Ureter (tissue), 1 donor: ENCODE measurements at regions not wholly inside any gene's neighbourhood (a gene's known extent, or its start where the extent isn't known, plus 50 kb on each side); places are given as distances from the start of the nearest gene placed in this dataset.

ENCODE experiments used
- DNase-seq: peaks from one replicate; pipeline ENCODE4 v3.0.0-alpha.2; 2020; ENCODE audit warnings: low spot score
- donor health status: DM: yes; HTN: yes; CAD: no.

DNA sequence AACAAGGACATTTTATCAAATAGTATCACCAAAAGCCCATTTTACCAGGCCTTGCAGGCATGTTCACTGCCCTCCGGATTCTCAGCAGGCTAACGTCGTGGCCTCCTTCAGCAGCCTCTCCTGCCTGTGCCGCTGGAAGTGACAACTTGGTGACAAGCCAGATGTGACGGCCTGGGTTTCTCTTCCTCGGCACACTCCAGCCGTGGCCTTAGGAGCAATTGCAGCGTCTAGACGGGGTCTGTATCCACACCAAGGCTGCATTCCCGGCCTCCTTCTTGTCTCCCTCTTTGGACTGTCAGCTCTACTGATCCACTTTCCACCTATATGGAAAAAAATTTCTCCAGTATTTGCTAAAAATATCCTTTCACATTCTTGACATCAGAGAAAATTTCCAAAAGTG, 145.3 kb upstream of the MGMT start:
- no peak for DNase-seq

DNA sequence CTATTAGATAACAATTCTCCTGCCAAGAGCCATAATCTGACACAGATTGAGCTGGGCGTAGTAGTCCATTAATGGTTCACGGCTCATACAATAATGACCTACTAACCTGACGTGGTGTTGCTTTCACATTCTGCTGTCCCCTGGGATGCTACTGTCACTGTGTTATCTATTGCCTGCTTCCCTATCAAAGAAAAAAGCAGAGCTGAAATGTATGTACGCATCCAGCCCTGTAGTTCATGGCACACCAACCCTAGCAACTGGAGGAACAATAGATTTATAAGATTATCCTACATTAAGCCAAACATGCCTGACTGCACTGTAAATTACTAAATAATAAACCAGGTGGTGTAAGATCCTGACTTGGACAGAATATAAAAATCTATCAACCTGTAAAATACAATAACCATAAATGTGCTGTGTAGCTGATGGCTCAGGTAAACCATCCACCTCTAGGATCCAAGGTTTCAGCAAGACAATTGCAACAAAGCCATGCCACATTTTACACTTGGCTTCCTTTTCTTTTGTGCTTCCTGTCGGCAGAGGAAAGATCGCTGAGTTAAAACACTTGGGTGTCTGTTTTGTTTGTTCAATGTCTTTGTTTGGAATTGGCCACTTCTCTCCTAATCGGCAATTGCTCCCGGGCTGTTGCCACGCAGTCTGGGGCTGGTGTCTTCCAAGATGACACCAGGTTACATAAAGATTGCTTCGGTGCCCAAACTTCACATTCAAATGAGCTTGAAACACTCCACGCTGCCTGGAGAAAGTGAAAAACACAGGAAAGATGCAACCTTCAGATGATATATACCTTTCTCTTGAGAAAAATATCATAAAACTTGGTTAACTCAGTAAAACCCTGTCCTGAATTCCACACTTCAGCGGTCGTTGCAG, 143.9 kb upstream of the MGMT start:
- no peak for DNase-seq

DNA sequence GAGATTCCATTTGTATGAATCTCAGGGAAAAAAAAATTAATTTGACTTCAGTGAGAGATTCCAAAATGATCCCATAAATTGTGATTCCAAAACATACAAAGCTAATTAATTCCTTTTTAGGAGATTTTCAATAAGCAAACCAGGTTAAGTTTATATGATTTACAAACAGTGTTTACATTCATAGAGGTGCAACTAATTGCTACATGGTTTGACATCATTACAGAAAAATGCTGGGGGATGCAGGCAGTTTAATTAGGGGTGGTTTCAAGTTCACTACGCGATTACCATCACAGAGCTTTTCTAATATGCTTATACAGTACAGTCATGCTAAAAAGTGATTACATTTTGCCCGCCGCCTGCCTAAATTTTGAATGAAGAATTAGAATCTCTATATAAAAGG, 143.2 kb upstream of the MGMT start:
- no peak for DNase-seq

DNA sequence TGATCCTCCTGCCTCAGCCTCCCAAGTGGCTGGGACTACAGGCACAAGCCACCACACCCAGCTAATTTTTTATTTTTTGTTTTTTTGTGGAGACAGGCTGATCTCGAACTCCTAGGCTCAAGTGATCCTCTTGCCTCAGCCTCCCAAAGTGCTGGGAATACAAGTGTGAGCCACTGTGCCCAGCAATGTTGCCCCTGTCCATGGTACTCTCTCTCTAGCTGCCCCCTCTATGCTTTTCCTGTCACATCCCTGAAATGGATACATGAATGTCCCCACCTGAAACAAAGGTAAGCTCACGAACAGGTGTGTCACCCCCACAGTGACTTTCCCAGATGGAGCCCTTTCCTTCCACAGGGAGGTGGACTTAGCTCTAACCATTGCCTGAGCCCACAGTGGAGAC, 141.1 kb upstream of the MGMT start:
- no peak for DNase-seq

DNA sequence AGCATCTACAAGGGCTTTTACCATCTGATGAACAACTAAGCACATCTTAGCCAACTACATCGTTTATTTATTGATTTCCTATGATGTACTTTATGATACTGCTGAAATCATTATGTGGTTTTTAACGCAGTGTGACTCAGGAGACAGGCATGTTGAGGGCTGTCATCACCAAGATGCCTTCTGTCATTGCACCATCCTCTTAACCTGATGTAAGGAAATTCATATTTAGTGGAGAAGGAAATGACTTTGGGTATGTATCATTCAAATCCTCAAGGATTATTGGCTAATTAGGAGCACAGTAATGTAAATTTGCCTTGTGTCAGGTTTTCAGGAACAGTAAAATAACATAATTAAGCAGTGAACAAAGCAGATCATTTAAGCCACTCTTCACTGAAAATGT, 138.5 kb upstream of the MGMT start:
- DNase-seq = no peak

DNA sequence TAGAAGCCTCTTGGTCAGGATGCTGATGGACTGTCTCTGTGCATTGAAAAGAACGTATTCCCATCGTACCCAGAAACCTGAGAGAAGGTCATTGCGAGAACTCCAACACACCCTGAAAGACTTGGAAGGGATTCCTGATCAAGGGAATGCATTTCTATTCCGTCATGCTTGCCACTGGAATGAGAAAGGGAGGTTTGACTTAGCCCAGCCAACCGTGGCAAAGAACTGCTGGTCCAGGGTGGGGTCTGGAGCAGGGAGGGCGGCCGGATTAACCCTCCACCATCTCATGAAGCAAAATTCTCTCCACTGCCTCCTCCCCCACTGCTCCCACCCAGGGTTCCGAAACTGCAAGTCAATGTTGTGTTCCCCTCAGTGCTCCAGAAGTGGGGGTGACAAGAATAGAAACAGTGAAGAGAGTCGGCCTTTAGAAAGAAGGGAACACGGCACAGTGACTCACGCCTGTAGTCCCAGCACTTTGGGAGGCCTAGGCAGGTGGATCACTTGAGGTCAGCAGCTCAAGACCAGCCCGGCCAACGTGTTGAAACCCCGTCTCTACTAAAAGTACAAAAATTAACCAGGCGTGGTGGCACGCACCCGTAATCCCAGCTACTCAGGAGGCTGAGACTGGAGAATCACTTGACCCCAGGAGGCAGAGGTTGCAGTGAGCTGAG, 137.5 kb upstream of the MGMT start:
- no peak for DNase-seq

DNA sequence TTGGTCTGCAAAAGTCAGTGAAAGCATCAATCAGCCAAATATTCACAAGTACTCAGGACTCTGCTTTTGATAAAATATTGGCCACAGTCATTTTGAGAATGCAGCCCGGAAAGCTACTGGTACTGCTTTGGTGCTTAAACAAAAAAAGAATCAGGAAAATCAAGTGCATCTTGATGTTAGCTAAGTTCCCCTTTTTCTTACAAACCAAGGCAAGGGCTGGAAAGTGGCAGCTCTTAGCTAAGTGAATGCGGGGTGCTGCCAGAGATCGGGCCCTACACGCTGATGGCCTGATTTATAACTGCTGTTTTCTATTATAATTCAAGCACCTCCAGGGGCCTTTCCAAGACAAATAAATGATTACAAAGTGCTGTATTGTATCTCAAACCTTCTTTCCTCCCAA, 136.8 kb upstream of the MGMT start:
- no peak for DNase-seq

DNA sequence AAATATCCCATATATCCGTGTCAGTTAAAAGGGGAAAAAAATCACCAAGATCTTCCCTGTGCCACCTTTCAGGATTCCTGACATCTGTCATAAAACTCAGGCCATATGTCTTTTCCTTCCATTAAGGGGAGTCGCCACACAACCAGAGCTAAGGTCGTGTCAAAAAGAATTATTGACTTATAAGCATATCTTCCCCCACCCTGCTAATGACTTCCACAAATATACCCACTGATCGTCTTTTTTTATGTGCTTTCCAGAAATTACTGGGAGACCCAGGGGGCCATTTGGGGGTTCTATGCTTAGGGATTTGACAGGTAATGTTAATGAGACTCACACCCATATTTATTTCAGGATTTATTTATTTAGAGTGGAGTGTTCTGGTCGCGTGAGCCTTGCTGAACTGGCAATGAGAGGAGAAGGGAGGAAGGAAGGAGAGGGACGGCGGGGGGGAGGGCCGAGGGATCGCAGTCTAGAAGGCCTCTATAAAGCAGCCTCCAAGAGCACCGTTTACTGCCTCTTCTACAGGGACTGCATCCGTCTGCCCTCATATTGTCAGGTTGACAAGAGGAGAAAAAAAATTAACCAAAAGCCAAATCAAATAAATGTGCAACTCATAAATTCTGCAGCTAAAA, 135.7 kb upstream of the MGMT start:
- no peak for DNase-seq

DNA sequence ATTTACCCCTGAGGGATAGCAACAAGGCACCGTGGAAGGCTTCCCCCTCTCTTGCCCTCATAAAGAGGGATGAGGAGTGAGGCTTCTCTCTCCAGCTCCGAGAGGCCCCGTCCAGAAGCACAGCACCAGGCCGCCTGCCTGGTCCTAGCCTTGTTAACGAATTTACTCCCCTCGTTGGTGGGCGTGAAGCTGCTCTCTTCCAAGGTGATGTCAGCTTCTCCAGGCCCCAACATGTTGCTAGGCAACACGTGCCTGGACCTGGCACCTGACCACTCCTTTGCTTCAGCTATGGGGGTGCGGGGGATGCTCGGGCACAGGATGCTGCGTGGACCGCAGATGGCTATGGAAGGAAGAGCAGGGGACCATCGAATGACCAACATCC, 135.2 kb upstream of the MGMT start:
- DNase-seq = no peak

DNA sequence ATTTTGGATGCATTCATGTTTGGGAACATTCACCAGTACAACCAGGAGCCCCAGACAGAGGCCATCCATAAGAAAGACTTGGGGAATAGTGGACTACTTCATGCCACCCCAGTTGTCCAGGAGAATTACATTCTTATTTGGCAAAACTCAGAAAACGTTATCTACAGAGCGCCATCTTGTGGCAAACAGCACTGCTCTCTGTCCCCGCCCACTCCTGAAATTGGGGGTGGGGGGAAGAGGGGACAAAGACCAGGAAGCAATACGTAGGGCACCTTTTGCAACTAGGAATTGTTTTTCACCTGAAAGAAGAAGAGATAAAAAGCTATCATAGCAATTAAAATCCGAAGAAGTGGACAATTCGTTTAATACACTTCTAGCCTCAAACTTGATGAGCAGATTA, 134.6 kb upstream of the MGMT start:
- DNase-seq = no peak

DNA sequence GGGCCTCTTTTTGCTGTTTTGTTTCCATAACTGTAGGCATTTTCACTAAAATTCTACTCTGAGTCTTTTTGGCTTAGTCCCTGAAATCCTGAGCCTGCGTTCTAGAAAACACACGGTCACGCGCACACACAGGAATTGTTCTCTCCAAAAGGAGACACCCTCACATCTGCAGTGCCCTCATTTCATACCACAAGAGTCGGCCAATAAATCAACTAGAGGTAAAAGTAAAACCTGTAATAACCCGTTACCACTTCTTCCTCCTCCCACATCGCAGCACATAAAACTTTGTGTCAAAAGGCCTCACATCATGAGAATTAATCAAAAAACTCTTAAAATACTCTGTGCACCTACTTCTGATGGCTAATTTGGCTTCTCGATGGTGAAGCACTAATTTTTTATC, 133.3 kb upstream of the MGMT start:
- no peak for DNase-seq

DNA sequence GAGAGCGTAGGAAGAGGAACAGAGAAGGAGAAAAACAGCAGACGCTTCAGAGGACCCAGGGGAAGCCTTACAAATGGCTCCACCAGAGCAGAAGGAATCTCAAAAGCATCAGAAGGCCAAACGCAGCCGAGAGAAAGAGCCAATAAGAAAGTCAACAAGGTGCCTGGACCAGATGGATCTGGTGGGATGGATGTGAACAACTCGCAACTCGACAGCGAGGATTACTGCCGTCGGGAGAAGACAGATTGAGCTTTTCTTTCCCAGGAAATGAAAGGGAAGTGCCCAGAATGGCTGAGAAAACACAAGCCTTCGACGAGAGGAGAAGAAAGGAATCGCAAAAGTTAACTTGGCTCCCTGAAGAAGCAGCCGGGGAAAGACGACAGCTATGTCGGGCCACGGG, 132.8 kb upstream of the MGMT start:
- no peak for DNase-seq

DNA sequence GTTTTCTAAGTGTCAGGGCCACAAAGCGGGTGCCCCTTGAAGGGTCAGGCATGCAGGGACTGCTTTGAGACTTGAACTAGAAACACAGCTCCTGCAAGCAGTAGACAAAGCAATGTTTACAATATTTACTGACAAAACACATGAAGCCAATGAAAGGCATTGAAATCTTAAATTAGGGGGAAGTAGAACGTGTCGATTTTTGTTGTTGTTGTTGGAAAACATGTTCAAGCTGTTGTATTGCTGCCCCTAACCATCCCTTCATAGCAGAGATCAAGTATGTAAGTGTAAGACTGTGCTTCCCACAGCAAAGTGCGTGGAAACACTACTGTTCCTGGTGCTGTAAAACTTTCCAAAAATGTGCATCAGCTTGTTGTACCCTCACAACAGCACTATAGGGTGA, 131.6 kb upstream of the MGMT start:
- no peak for DNase-seq

DNA sequence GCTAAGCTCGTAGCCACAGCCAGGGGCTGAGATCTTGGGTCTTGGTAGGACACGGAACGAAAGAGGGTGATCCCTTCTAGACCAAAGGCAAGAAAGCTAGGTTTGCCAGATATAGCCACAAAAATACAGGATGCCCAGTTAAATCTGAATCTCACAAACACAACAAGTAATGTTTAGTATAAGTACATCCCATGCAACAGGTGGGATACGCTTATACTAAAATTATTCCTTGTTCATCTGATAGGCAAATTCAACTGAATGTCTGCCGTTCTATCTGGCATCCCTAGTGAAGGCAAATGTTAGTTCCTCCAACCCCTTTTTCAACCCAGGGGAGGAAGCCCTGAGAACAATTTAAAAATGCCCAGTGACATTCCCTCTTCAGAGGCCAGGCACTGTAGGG, 131.1 kb upstream of the MGMT start:
- DNase-seq = no peak

DNA sequence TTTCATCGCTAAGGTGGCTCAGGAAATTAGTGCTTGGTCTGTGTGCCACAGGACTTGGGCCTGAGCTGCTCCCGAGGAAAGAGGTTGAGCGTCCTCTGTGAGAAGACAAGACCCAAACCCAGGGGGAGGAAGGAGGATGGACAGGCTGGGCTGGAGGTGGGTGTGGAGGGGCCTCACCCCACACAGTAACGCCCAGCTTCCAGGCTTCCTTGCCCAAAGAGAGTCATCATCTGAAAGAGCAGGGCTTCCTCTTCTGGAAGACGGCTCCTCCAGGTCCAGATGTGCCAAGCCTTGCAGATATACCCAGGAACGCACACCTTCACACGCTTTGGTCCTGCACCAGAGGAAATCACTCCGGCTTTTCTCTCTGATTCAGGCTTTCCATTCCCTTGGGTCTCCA, 127.8 kb upstream of the MGMT start:
- DNase-seq = no peak

DNA sequence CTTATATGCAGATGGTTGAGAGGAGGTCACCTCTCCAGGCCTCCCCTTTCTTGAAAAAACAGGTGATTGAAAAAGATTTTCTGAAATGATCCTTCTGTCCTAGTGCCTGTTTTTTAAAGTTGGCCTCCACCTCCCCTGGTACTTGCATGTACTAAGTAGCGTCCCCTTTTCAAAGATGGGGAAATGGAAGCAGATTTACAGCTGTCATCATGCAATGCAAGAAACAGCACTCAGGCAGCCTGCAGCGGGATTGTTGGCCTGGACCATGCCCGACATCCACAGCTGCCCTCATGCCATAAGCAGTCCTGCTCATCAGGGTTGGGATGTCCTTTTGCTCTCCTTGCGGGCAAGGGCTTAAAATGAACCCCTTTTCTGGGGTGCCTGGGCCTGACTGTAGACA, 127.2 kb upstream of the MGMT start:
- no peak for DNase-seq

DNA sequence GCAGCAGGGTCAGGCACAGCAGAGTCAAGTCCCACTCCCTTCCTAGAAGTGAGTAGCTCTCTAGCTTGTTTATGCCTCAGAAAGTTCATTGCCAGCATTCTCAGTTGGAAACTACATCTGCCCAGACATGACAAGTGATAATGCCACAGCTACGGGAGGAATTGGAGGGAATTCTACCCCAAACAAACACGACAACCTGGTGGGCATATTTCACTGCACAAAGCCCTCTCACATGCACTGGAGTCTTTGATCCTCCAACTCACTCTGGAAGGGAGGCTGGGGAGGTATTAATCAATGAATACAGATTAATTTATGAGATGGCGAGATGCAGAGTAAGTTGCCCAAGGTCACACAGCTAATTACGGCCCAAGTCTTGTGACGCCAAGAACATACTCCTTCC, 126.0 kb upstream of the MGMT start:
- no peak for DNase-seq

DNA sequence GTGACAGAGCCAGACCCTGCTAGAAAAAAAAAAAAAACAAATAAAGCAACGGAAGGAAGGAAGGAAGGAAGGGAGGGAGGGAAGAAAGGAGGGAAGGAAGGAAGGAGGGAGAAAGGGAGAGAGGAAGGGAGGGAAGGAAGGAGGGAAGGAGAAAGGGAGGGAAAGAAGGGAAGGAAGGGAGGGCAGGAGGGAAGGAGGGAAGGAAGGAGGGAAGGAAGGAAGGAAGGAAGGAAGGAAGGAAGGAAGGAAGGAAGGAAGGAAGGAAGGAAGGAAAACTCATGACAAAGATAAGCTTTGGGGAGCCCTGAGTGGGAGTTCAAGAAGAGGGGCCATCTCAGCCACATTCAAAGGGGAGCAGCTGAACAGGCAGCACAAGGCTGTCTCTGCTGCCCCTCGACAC, 124.7 kb upstream of the MGMT start:
- DNase-seq = no peak

DNA sequence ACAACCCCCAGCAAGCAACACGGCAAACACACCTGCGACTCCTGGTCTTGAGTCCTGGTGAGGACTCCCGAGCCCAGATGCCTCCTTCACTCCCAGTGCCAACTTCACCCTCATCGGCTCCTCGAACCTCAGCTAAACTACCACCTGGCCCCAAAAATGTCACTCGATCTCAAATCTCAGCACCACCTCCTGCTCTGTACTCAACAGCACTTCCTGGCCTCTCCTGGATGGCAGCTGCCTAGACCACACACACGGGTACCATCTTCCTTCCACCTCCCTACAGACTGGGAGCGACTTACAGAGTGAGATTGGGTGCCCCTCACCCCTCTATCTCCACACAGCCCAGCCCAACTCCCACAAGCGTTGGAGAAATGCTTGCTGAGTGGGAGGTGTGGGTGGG, 123.9 kb upstream of the MGMT start:
- DNase-seq = no peak

DNA sequence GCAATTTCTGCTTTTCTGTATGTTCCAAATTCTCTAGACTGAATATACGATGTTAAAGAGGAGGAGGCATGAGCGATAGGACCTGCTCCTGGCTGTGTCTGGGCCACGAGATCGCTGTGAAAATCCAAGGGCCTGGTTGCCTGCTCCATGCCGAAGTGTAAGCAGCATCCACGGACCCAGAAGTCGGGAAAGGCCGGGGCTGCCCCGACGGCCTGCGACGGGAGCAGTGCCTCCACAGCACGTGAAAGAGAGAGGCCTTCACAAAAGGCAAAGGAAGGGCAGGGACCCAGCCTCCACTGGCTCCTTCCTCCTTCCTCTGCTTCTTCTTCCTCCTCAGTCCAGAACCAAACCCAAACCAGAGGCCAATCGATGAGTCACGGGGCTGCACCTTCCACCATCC, 122.9 kb upstream of the MGMT start:
- DNase-seq = no peak

DNA sequence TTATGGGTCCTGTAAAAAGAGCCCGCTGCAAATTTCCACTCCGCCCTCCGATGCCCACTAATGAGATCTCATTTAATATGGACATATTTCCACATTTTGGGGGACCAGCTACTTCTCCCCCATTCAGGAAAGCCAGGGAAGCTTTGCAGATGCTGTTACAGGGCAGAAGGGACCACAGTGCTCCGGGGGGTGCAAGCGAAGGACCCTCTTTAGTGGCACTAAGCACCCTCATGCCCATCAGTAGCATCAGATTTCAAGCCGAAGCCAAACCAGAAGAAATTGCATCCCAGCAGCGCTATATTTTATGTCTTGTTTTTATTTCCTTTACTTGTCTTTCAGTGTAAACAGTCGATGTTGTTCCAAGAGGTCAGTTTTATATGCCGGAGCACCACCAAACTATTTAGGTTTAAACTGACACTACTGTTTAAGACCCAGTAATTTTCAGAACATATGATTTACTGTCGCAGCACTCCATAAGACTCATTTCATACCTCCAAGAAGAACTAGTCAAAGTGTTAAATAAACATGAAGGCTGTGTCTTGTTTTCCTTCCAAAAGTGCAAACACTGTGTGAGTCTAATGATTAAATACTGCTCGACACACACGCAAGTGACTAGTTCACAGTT, 122.2 kb upstream of the MGMT start:
- DNase-seq = no peak

DNA sequence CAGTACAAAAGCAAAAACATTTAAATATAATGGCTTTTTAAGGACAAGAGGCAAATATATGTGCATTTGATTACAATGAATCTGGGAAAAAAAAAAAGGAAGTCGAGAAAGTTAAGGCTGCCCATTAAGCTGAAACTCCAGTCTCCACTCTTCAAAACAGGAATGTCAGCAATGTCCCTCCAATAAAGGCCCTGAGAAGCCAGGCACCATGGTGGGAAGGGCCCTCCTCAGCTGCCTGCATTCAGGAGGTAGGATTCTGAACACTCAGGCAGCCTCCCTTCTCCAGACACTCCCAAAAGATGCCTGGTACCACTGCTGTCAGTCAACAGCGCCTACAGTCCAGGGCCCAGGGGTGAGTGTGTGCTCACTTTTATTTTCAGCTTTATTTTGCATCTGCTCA, 121.3 kb upstream of the MGMT start:
- DNase-seq = no peak

DNA sequence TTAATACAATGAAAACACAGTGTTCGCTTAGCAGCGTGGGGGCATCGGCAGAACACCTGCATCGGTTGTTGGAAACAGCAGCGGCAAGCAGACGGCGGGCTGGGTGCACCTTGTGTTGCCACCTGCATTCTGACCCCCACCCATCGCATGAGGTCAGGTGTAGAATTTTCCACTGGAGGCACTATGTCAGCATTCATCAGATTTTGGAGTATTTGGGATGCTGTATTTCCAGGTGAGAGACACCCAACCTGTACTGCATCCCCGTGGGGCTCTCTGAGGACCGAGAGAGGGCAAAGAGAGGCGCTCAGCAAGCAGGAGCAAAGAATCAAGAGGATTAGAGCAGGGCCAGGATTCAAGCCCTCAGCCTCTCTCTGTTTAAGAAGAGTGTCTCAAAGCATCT, 116.4 kb upstream of the MGMT start:
- DNase-seq = no peak
